HEK293T (cell line): ENCODE measurements at regions not wholly inside any gene's neighbourhood (a gene's known extent, or its start where the extent isn't known, plus 50 kb on each side); places are given as distances from the start of the nearest gene placed in this dataset.

Experiments used
- BHLHE40 ChIP-seq: fragments of 450-650 bp; IDR thresholded peaks from 2 replicates; pipeline ENCODE4 v1.6.1; 2016; ENCODE audit warnings: mild to moderate bottlenecking, moderate library complexity, borderline replicate concordance
- ELF4 ChIP-seq: fragments of 450-650 bp; IDR thresholded peaks from 2 replicates; pipeline ENCODE4 v1.6.1; 2017; ENCODE audit warnings: antibody characterized with exemption
- FOXA1 ChIP-seq: fragments of 450-650 bp; IDR thresholded peaks from 2 replicates; pipeline ENCODE4 v1.6.1; 2016; ENCODE audit warnings: mild to moderate bottlenecking
- FOXK2 ChIP-seq: fragments of 450-650 bp; IDR thresholded peaks from 2 replicates; pipeline ENCODE4 v1.6.1; 2016; ENCODE audit warnings: mild to moderate bottlenecking
- FOXM1 ChIP-seq: fragments of 450-650 bp; IDR thresholded peaks from 2 replicates; pipeline ENCODE4 v1.6.1; 2017; ENCODE audit warnings: mild to moderate bottlenecking, borderline replicate concordance
- LEF1 ChIP-seq: fragments of 450-650 bp; IDR thresholded peaks from 2 replicates; pipeline ENCODE4 v1.6.1; 2017; ENCODE audit warnings: mild to moderate bottlenecking, borderline replicate concordance

GRCh38 chr18:28973324-28973723 is 796.4 kb upstream of the CDH2 start:
- no peak for TF ChIP-seq ELF4
- no peak for TF ChIP-seq LEF1
- TF ChIP-seq FOXK2, result no peak
- no peak for TF ChIP-seq FOXA1
- no peak for TF ChIP-seq BHLHE40
- TF ChIP-seq FOXM1, result no peak
